ENCODE measurements at regions not wholly inside any gene's neighbourhood (a gene's known extent, or its start where the extent isn't known, plus 50 kb on each side); places are given as distances from the start of the nearest gene placed in this dataset.

DNA sequence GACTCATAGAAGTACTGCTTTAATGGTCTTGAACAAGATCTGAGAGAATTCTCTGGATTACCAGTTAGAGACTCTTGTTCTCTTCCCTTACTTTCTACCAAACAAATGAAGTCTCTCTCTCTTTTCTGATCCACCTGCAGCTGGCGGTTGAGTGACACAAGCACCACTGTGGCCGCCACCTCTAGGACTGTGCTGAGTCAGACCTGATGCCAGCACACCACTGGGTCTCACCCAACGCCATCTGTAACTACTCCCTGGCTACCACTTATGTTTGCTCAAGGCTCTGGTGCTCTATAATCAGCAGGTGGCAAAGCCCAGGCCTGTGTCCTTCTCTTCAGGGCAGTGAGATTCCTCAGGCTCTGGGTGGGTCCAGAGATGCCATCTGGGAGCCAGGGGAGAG is 1173.5 kb downstream of the RPA4 start:
- TF ChIP-seq EZH2 (IDR thresholded peaks at IDR 0.05; ENCODE audit: borderline replicate concordance, low read length) = no peak
- TF ChIP-seq, protein P1, sequence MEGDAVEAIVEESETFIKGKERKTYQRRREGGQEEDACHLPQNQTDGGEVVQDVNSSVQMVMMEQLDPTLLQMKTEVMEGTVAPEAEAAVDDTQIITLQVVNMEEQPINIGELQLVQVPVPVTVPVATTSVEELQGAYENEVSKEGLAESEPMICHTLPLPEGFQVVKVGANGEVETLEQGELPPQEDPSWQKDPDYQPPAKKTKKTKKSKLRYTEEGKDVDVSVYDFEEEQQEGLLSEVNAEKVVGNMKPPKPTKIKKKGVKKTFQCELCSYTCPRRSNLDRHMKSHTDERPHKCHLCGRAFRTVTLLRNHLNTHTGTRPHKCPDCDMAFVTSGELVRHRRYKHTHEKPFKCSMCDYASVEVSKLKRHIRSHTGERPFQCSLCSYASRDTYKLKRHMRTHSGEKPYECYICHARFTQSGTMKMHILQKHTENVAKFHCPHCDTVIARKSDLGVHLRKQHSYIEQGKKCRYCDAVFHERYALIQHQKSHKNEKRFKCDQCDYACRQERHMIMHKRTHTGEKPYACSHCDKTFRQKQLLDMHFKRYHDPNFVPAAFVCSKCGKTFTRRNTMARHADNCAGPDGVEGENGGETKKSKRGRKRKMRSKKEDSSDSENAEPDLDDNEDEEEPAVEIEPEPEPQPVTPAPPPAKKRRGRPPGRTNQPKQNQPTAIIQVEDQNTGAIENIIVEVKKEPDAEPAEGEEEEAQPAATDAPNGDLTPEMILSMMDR (IDR thresholded peaks at IDR 0.05; ENCODE audit: low read length) = no peak
